ENCODE measurements at regions not wholly inside any gene's neighbourhood (a gene's known extent, or its start where the extent isn't known, plus 50 kb on each side); places are given as distances from the start of the nearest gene placed in this dataset.

- DNase-seq: no peak
Observed at GRCh38 chr5:6873359-6873758, 160.1 kb downstream of the TENT4A start.

- no peak for DNase-seq
Observed at GRCh38 chr5:6875376-6875775, 162.1 kb downstream of the TENT4A start.

- DNase-seq: no peak
Observed at GRCh38 chr5:6877986-6878828, 165.0 kb downstream of the TENT4A start.

- no peak for DNase-seq
Observed at GRCh38 chr5:6885581-6885980, 172.3 kb downstream of the TENT4A start.

- no peak for DNase-seq
Observed at GRCh38 chr5:6886866-6887265, 173.6 kb downstream of the TENT4A start.

- no peak for DNase-seq
Observed at GRCh38 chr5:6889030-6889429, 175.8 kb downstream of the TENT4A start.

- no peak for DNase-seq
Observed at GRCh38 chr5:6899221-6899620, 186.0 kb downstream of the TENT4A start.

GRCh38 chr5:6900247-6901227 is 187.3 kb downstream of the TENT4A start:
- DNase-seq: peak; percentile 84

GRCh38 chr5:6902094-6902493 is 188.9 kb downstream of the TENT4A start:
- no peak for DNase-seq

GRCh38 chr5:6902597-6902996 is 189.4 kb downstream of the TENT4A start:
- no peak for DNase-seq

- DNase-seq: no peak
Observed at GRCh38 chr5:6903934-6904333, 190.7 kb downstream of the TENT4A start.

GRCh38 chr5:6904860-6905259 is 191.6 kb downstream of the TENT4A start:
- no peak for DNase-seq

- DNase-seq: no peak
Observed at GRCh38 chr5:6905423-6905822, 192.2 kb downstream of the TENT4A start.

GRCh38 chr5:6905883-6906282 is 192.7 kb downstream of the TENT4A start:
- no peak for DNase-seq

GRCh38 chr5:6907320-6907918 is 194.2 kb downstream of the TENT4A start:
- DNase-seq: no peak

- DNase-seq: no peak
Observed at GRCh38 chr5:6909901-6910300, 196.7 kb downstream of the TENT4A start.

- no peak for DNase-seq
Observed at GRCh38 chr5:6910950-6911349, 197.7 kb downstream of the TENT4A start.

GRCh38 chr5:6914347-6914746 is 201.1 kb downstream of the TENT4A start:
- no peak for DNase-seq

- DNase-seq: no peak
Observed at GRCh38 chr5:6915574-6915973, 202.3 kb downstream of the TENT4A start.

GRCh38 chr5:6918255-6918654 is 205.0 kb downstream of the TENT4A start:
- DNase-seq: no peak

- no peak for DNase-seq
Observed at GRCh38 chr5:6920628-6921256, 207.5 kb downstream of the TENT4A start.

GRCh38 chr5:6926491-6927038 is 213.3 kb downstream of the TENT4A start:
- no peak for DNase-seq

- DNase-seq: no peak
Observed at GRCh38 chr5:6936031-6936430, 222.8 kb downstream of the TENT4A start.

Data from NCI-H1105 treated with DMSO at 0.1 percent for 48 hours (cell line).